RCC 7860 (cell line): ENCODE measurements at regions not wholly inside any gene's neighbourhood (a gene's known extent, or its start where the extent isn't known, plus 50 kb on each side); places are given as distances from the start of the nearest gene placed in this dataset.
"Not testable (repeated sequence)": the region's sequence is repeated elsewhere in the genome, so short reads cannot be mapped to it uniquely, and the experiment has no call there.

Experiments
- DNase-seq: peaks from one replicate; pipeline ENCODE4 v3.0.0-alpha.2; 2015; ENCODE audit warnings: low spot score
- FAIRE-seq: peaks from 2 replicates; lab custom pipeline; 2012; peaks lifted over from hg19 to GRCh38; lab: Jason Lieb, UNC

- FAIRE-seq (no peak), DNase-seq (no peak)
These were observed 471.8 kb downstream of the COL12A1 start for GRCh38 chr6:74733830-74734620.

- no peak for DNase-seq
- no peak for FAIRE-seq
These were observed 473.9 kb downstream of the COL12A1 start for GRCh38 chr6:74731931-74732330.

- FAIRE-seq (no peak), DNase-seq (no peak)
These were observed 474.6 kb downstream of the COL12A1 start for GRCh38 chr6:74731204-74731603.

- DNase-seq (no peak), FAIRE-seq (no peak)
These were observed 484.9 kb downstream of the COL12A1 start for GRCh38 chr6:74720923-74721322.

GRCh38 chr6:74717591-74717990, 488.3 kb downstream of the COL12A1 start:
- FAIRE-seq = no peak
- no peak for DNase-seq

GRCh38 chr6:74715355-74716085, 490.3 kb downstream of the COL12A1 start:
- DNase-seq = no peak
- no peak for FAIRE-seq

- DNase-seq = no peak
- no peak for FAIRE-seq
These were observed 491.9 kb downstream of the COL12A1 start for GRCh38 chr6:74713941-74714340.

GRCh38 chr6:74705451-74705850, 500.4 kb downstream of the COL12A1 start:
- no peak for FAIRE-seq
- DNase-seq = no peak

- FAIRE-seq, DNase-seq: not testable (repeated sequence)
These were observed 501.3 kb downstream of the COL12A1 start for GRCh38 chr6:74704540-74704939.

GRCh38 chr6:74690365-74690764, 515.5 kb downstream of the COL12A1 start:
- no peak for DNase-seq
- no peak for FAIRE-seq

- FAIRE-seq (no peak), DNase-seq (no peak)
These were observed 516.3 kb downstream of the COL12A1 start for GRCh38 chr6:74689601-74690000.

GRCh38 chr6:74677463-74677862, 528.4 kb downstream of the COL12A1 start:
- no peak for FAIRE-seq
- DNase-seq = no peak

GRCh38 chr6:74676906-74677305, 528.9 kb downstream of the COL12A1 start:
- FAIRE-seq (no peak), DNase-seq (no peak)

GRCh38 chr6:74674377-74674776, 531.5 kb downstream of the COL12A1 start:
- no peak for FAIRE-seq
- DNase-seq = no peak

GRCh38 chr6:74671558-74672025, 534.3 kb downstream of the COL12A1 start:
- FAIRE-seq (no peak), DNase-seq (no peak)

- FAIRE-seq (no peak), DNase-seq (no peak)
These were observed 547.5 kb downstream of the COL12A1 start for GRCh38 chr6:74658391-74658790.

- no peak for FAIRE-seq
These were observed 547.9 kb downstream of the COL12A1 start for GRCh38 chr6:74657931-74658330.

GRCh38 chr6:74657011-74657410, 548.8 kb downstream of the COL12A1 start:
- no peak for FAIRE-seq

More at GRCh38 chr6:74657931-74658330, 547.9 kb downstream of the COL12A1 start:
- DNase-seq = no peak

GRCh38 chr6:74656453-74656852, 549.4 kb downstream of the COL12A1 start:
- no peak for DNase-seq
- FAIRE-seq = no peak

More at GRCh38 chr6:74657011-74657410, 548.8 kb downstream of the COL12A1 start:
- DNase-seq = no peak

GRCh38 chr6:74654296-74654695, 551.6 kb downstream of the COL12A1 start:
- FAIRE-seq (no peak), DNase-seq (no peak)

GRCh38 chr6:74651948-74652842, 553.7 kb downstream of the COL12A1 start:
- FAIRE-seq (no peak), DNase-seq (no peak)
